DOHH2 (cell line): ENCODE measurements at regions not wholly inside any gene's neighbourhood (a gene's known extent, or its start where the extent isn't known, plus 50 kb on each side); places are given as distances from the start of the nearest gene placed in this dataset.
"Not testable (repeated sequence)": the region's sequence is repeated elsewhere in the genome, so short reads cannot be mapped to it uniquely, and the experiment has no call there.

Source experiments
- H3F3A ChIP-seq: fragments of 200-600 bp; sonication (generic), shearing (Covaris generic); 2 replicates; pipeline ENCODE4 v1.6.0; 2016; ENCODE audit warnings: antibody characterized with exemption, mild to moderate bottlenecking; ENCODE audit not compliant: control insufficient read depth, insufficient read depth
- H3K27ac ChIP-seq: fragments of 200-600 bp; sonication (generic); 2 replicates; pipeline ENCODE4 v1.5.1; 2014; ENCODE audit warnings: low read depth, mild to moderate bottlenecking, low read length, moderate library complexity
- H3K27me3 ChIP-seq: fragments of 200-600 bp; sonication (generic); 2 replicates; pipeline ENCODE4 v1.6.1; 2014; ENCODE audit warnings: mild to moderate bottlenecking, low read length, mixed read lengths; ENCODE audit not compliant: control insufficient read depth
- H3K36me3 ChIP-seq: fragments of 200-600 bp; sonication (generic); 2 replicates; pipeline ENCODE4 v1.6.1; 2014; ENCODE audit warnings: mild to moderate bottlenecking, low read length, moderate library complexity, mixed read lengths; ENCODE audit not compliant: control insufficient read depth
- H3K4me1 ChIP-seq: fragments of 200-600 bp; sonication (generic); 2 replicates; pipeline ENCODE4 v1.6.1; 2014; ENCODE audit warnings: mild to moderate bottlenecking, low read length, mixed read lengths; ENCODE audit not compliant: control insufficient read depth
- H3K4me2 ChIP-seq: fragments of 200-600 bp; sonication (generic); 2 replicates; pipeline ENCODE4 v1.6.0; 2014; ENCODE audit warnings: mild to moderate bottlenecking, low read length, moderate library complexity
- H3K4me3 ChIP-seq: fragments of 200-600 bp; sonication (generic); 2 replicates; pipeline ENCODE4 v1.5.1; 2014; ENCODE audit warnings: mild to moderate bottlenecking, low read length, mixed read lengths
- H3K79me2 ChIP-seq: fragments of 200-600 bp; sonication (generic); 2 replicates; pipeline ENCODE4 v1.6.1; 2014; ENCODE audit warnings: mild to moderate bottlenecking, low read length, mixed read lengths; ENCODE audit not compliant: control insufficient read depth
- H3K9me2 ChIP-seq: fragments of 200-600 bp; sonication (generic); replicated peaks from 2 replicates; pipeline ENCODE4 v1.6.1; 2014; ENCODE audit warnings: mild to moderate bottlenecking, low read length, mixed read lengths; ENCODE audit not compliant: control insufficient read depth
- H3K9me3 ChIP-seq: fragments of 200-600 bp; sonication (generic); 2 replicates; pipeline ENCODE4 v1.6.1; 2014; ENCODE audit warnings: antibody characterized with exemption, low read length, mixed read lengths; ENCODE audit not compliant: control insufficient read depth, insufficient read depth
- H4K20me1 ChIP-seq: fragments of 200-600 bp; sonication (generic); 2 replicates; pipeline ENCODE4 v1.6.0; 2014; ENCODE audit warnings: low read depth, mild to moderate bottlenecking, antibody characterized with exemption, low read length, moderate library complexity; ENCODE audit not compliant: control insufficient read depth, insufficient read depth
- CTCF ChIP-seq: fragments of 200-600 bp; sonication (generic); IDR thresholded peaks from one replicate; pipeline ENCODE4 v1.5.1; 2014; ENCODE audit warnings: antibody characterized with exemption, mild to moderate bottlenecking, low read depth, low read length; ENCODE audit not compliant: poor library complexity, severe bottlenecking
- EZH2phosphoT487 ChIP-seq: fragments of 200-600 bp; sonication (generic); IDR thresholded peaks from 2 replicates; pipeline ENCODE4 v1.6.1; 2017; ENCODE audit warnings: borderline replicate concordance, mild to moderate bottlenecking, antibody characterized with exemption, low read length, moderate library complexity, mixed read lengths

- Histone ChIP-seq H3K27ac (no peak overlapping the region), H3F3A (no peaks in the 10 kb centered on the region), H3K9me2 (no peaks in the 10 kb centered on the region), H3K9me3 (no peaks in the 10 kb centered on the region), H4K20me1 (no peaks in the 10 kb centered on the region), H3K4me1 (no peaks in the 10 kb centered on the region), H3K36me3 (no peaks in the 10 kb centered on the region), H3K4me2 (no peak overlapping the region), H3K27me3 (no peaks in the 10 kb centered on the region; the same call in 1 of the 2 replicates), H3K4me3 (no peak overlapping the region), H3K79me2 (no peaks in the 10 kb centered on the region)
- TF ChIP-seq EZH2phosphoT487: no peak
- no peak for TF ChIP-seq CTCF
Measured at GRCh38 chr10:6706725-6707124, 126.6 kb upstream of the PRKCQ start.

DNA sequence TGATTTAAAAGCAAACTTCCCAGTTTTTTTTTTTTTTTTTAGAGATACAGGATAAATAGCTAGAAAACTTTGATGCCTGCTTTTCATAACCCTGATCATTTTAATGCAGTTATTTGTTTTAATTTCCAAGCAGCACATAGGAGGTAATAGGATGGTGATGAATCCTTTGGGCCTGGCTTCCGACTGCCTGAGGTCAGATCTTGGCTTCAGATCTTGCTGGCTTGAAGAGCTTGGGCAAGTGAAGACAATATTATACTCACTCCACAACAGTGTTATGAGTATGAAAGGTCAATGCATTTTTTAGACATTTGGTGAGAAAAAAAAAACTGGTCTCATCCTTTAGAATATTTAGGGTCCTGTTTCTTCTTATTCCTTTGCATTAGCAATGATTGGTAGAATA lies 124.8 kb upstream of the PRKCQ start:
- Histone ChIP-seq H3K27me3 (no peaks in the 10 kb centered on the region; the same call in 1 of the 2 replicates), H3K4me1 (no peaks in the 10 kb centered on the region), H3K79me2 (no peaks in the 10 kb centered on the region), H3K4me3 (no peak overlapping the region), H4K20me1 (no peaks in the 10 kb centered on the region), H3K9me2 (no peaks in the 10 kb centered on the region), H3K9me3 (no peaks in the 10 kb centered on the region), H3K36me3 (no peaks in the 10 kb centered on the region), H3F3A (no peaks in the 10 kb centered on the region), H3K27ac (no peak overlapping the region), H3K4me2 (no peak overlapping the region)
- TF ChIP-seq CTCF (no peak), EZH2phosphoT487 (no peak)

DNA sequence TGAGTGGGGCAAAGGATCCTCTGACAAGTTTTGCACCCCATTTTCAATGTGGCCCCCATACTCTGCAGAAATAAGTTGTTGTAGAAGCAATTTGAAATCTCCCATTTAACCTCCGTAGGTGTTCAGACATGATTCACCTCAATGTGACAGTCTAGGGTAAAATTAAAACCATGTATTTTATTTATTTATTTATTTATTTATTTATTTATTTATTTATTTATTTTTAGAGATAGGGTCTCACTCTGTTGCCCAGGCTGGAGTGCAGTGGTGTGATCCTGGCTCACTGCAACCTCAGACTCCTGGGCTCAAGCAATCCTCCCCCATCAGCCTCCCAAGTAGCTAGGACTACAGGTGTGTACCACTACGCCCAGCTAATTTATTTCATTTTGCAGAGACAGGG lies 122.8 kb upstream of the PRKCQ start:
- H3K36me3 ChIP-seq, H3K27ac ChIP-seq, H3K9me2 ChIP-seq, H3K4me2 ChIP-seq, H4K20me1 ChIP-seq, H3F3A ChIP-seq, H3K27me3 ChIP-seq, H3K4me3 ChIP-seq, H3K9me3 ChIP-seq, H3K79me2 ChIP-seq, H3K4me1 ChIP-seq: not testable (repeated sequence)

DNA sequence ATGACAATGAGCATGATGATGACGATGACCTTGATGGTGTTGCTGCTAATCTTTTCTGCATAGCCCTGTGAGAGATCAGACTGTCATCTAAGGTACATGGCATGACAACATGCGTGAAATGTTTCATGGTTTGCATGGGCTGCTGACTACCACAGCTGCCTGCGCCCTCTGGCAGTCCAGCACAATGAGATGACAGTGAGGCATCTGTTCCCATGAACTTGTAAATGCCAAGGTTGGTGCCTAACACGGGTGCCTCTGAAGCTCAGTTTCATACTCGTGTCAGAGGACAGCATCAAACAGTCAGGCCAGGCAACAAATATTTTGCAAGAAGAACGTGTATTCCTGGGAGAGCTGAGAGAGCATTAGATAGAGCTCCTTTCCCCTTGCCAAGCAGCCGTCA lies 122.0 kb upstream of the PRKCQ start:
- H3K36me3 ChIP-seq: no peaks in the 10 kb centered on the region
- H3K4me3 ChIP-seq: no peak overlapping the region
- H3K27me3 ChIP-seq: no peaks in the 10 kb centered on the region; the same call in 1 of the 2 replicates
- no peaks in the 10 kb centered on the region for H3K9me2 ChIP-seq
- H3K27ac ChIP-seq: no peak overlapping the region
- no peaks in the 10 kb centered on the region for H3K9me3 ChIP-seq
- no peaks in the 10 kb centered on the region for H3K79me2 ChIP-seq
- H3K4me2 ChIP-seq: no peak overlapping the region
- no peaks in the 10 kb centered on the region for H3F3A ChIP-seq
- H4K20me1 ChIP-seq: no peaks in the 10 kb centered on the region
- H3K4me1 ChIP-seq: no peaks in the 10 kb centered on the region
- no peak for TF ChIP-seq EZH2phosphoT487
- no peak for TF ChIP-seq CTCF
